ENCODE measurements at regions not wholly inside any gene's neighbourhood (a gene's known extent, or its start where the extent isn't known, plus 50 kb on each side); places are given as distances from the start of the nearest gene placed in this dataset.
"Not testable (repeated sequence)": the region's sequence is repeated elsewhere in the genome, so short reads cannot be mapped to it uniquely, and the experiment has no call there.

DNA sequence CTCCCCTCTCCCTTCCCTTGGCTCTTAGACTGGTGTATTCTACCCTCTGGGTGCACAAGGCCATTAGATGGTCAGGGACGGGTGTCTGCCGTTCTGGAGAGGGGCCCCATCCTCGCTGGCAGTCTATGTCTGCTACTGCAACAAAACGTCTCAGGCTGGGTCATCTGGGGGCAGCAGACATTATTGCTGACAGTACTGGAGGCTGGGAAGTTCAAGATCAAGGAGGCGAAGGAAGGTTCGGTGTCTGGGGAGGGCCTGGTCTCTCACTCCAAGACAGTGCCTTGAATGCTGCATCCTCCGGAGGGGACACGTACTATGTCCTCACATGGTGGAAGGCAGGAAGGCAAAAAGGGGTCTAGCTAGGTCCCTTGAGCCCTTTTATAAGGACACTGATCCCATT, 93.4 kb upstream of the COL5A1 start:
- Mint-ChIP-seq H3K36me3 (no peaks in the 10 kb centered on the region), H3K4me1 (no peaks in the 10 kb centered on the region), H3K9me3 (peaks cover 0 to 5% (median 1%) of the 10 kb centered on the region in 7 donors), H3K27me3 (no peaks in the 10 kb centered on the region), H3K27ac (peak overlapping the region in 1 of 3 donors; percentile 46), H3K4me3 (no peak overlapping the region)
- Histone ChIP-seq H3K27me3 (ENCODE audit: control insufficient read depth, insufficient read depth, low read length) (no peaks in the 10 kb centered on the region), H3K36me3 (ENCODE audit: control insufficient read depth, insufficient read depth, low read length) (no peaks in the 10 kb centered on the region), H3K27ac (ENCODE audit: insufficient read depth, low read length, poor library complexity, severe bottlenecking) (no peak overlapping the region), H3K4me3 (ENCODE audit: low read depth, low read length) (no peak overlapping the region), H3K9me3 (ENCODE audit: control insufficient read depth in 2 of 2, low read length in 2 of 2) (no peaks in the 10 kb centered on the region), H3K4me1 (ENCODE audit: control insufficient read depth, insufficient read depth, low read length, poor library complexity, severe bottlenecking) (no peaks in the 10 kb centered on the region)
- ATAC-seq (ENCODE audit: low read depth in 2 of 2) (no peak), DNase-seq (no peak)

DNA sequence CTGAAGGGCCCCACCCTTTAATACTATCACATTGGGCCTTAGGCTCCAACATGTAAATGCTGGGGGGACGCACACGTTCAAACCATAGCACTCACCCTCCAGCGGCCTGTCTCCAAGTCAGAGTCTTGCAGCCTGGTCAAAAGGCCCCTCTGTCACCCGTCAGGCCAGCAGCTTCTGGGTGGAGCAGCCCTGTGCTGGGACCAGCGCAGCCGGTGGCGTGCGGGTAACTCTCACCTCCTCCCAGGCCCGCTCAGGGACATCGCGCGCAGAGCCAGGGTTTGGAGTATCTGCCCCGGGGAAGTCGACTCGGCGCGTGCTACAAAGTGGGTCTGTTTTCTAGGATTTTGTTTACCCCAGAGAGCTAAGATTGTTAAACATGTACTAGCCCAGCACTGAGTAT, 93.0 kb upstream of the COL5A1 start:
- Histone ChIP-seq H3K9me3 (ENCODE audit: control insufficient read depth in 2 of 2, low read length in 2 of 2) (no peaks in the 10 kb centered on the region), H3K27me3 (ENCODE audit: control insufficient read depth, insufficient read depth, low read length) (no peaks in the 10 kb centered on the region), H3K4me1 (ENCODE audit: control insufficient read depth, insufficient read depth, low read length, poor library complexity, severe bottlenecking) (no peaks in the 10 kb centered on the region), H3K36me3 (ENCODE audit: control insufficient read depth, insufficient read depth, low read length) (no peaks in the 10 kb centered on the region), H3K27ac (ENCODE audit: insufficient read depth, low read length, poor library complexity, severe bottlenecking) (no peak overlapping the region), H3K4me3 (ENCODE audit: low read depth, low read length) (no peak overlapping the region)
- no peaks in the 10 kb centered on the region for H3K27me3 Mint-ChIP-seq
- no peaks in the 10 kb centered on the region for H3K36me3 Mint-ChIP-seq
- no peak overlapping the region for H3K4me3 Mint-ChIP-seq
- no peaks in the 10 kb centered on the region for H3K4me1 Mint-ChIP-seq
- no peak overlapping the region for H3K27ac Mint-ChIP-seq
- H3K9me3 Mint-ChIP-seq: peaks cover 0 to 5% (median 1%) of the 10 kb centered on the region in 7 donors
- DNase-seq (no peak), ATAC-seq (ENCODE audit: low read depth in 2 of 2) (no peak)

DNA sequence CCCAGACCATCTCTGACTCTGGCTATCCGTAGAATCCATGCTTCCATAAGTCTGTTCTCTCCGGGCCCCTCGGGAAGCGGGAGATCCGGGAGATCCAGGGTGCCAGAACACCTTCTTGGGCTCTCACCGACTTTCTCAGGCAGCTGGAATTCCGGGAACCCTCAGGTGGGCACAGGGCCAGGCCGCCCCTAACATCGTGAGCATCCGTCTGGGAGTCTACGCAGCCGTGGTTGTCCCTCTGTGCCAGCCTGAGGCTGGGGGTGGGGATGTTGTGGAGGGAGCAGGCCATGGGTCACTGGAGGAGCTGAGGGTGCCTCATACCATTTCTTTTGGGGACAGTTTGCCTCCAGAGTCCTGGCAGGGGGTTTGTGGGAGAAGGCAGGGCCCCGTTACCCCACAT, 92.3 kb upstream of the COL5A1 start:
- no peaks in the 10 kb centered on the region for H3K27me3 ChIP-seq (ENCODE audit: control insufficient read depth, insufficient read depth, low read length)
- no peaks in the 10 kb centered on the region for H3K4me1 ChIP-seq (ENCODE audit: control insufficient read depth, insufficient read depth, low read length, poor library complexity, severe bottlenecking)
- no peak for ATAC-seq (ENCODE audit: low read depth in 2 of 2)

DNA sequence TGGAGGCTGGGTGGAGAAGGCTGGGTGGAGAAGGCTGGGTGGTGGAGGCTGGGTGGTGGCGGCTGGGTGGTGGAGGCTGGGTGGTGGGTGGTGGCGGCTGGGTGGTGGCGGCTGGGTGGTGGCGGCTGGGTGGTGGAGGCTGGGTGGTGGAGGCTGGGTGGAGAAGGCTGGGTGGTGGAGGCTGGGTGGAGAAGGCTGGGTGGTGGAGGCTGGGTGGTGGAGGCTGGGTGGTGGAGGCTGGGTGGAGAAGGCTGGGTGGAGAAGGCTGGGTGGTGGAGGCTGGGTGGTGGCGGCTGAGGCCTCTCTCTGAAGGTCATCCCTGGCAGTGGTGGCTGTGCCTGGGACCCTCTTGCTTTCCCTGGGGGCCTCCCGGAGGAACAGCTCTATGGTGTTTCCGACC, 91.5 kb upstream of the COL5A1 start:
- not testable (repeated sequence) for H3K27ac Mint-ChIP-seq

More for the DNA sequence above, 92.3 kb upstream of the COL5A1 start:
- H3K36me3 ChIP-seq (ENCODE audit: control insufficient read depth, insufficient read depth, low read length): no peaks in the 10 kb centered on the region
- H3K27ac ChIP-seq (ENCODE audit: insufficient read depth, low read length, poor library complexity, severe bottlenecking): no peak overlapping the region
- H3K4me1 Mint-ChIP-seq: no peaks in the 10 kb centered on the region
- no peak for DNase-seq
- no peaks in the 10 kb centered on the region for H3K9me3 ChIP-seq (ENCODE audit: control insufficient read depth in 2 of 2, low read length in 2 of 2)
- no peaks in the 10 kb centered on the region for H3K27me3 Mint-ChIP-seq
- no peak overlapping the region for H3K4me3 ChIP-seq (ENCODE audit: low read depth, low read length)
- H3K9me3 Mint-ChIP-seq: peaks cover 0 to 5% (median 1%) of the 10 kb centered on the region in 7 donors
- H3K36me3 Mint-ChIP-seq: no peaks in the 10 kb centered on the region
- no peak overlapping the region for H3K27ac Mint-ChIP-seq
- H3K4me3 Mint-ChIP-seq: no peak overlapping the region

DNA sequence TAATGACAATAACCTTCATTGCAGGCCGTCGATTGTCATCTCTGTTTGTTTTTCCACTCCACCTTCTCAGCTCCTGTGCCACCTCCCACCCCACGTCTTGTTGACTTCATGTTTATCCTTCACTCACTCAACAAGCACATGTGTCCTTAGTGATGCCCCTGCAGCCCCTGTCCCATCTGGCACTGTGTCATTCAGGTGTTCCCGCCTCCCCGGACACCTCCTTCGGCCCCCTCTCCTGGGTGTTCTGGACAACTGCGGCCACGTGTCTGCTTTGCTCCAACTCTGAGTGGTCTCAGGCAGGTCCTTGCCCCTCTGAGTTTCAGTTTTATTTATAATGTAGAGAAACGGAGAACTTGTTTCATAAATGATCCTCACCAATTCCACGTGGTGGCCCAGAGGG, 91.0 kb upstream of the COL5A1 start:
- no peaks in the 10 kb centered on the region for H3K4me1 Mint-ChIP-seq
- Histone ChIP-seq H3K9me3 (ENCODE audit: control insufficient read depth in 2 of 2, low read length in 2 of 2) (no peaks in the 10 kb centered on the region), H3K4me1 (ENCODE audit: control insufficient read depth, insufficient read depth, low read length, poor library complexity, severe bottlenecking) (no peaks in the 10 kb centered on the region), H3K27me3 (ENCODE audit: control insufficient read depth, insufficient read depth, low read length) (no peaks in the 10 kb centered on the region), H3K36me3 (ENCODE audit: control insufficient read depth, insufficient read depth, low read length) (no peaks in the 10 kb centered on the region), H3K27ac (ENCODE audit: insufficient read depth, low read length, poor library complexity, severe bottlenecking) (no peak overlapping the region), H3K4me3 (ENCODE audit: low read depth, low read length) (no peak overlapping the region)
- H3K27me3 Mint-ChIP-seq: no peaks in the 10 kb centered on the region
- H3K27ac Mint-ChIP-seq: no peak overlapping the region
- H3K4me3 Mint-ChIP-seq: peak overlapping the region in 1 of 4 donors; percentile 27
- ATAC-seq (ENCODE audit: low read depth in 2 of 2) (no peak), DNase-seq (no peak)
- H3K9me3 Mint-ChIP-seq: peaks cover 0 to 5% (median 1%) of the 10 kb centered on the region in 7 donors
- H3K36me3 Mint-ChIP-seq: no peaks in the 10 kb centered on the region

More for the DNA sequence above, 91.5 kb upstream of the COL5A1 start:
- H3K36me3 Mint-ChIP-seq; H3K27me3 ChIP-seq (ENCODE audit: control insufficient read depth, insufficient read depth, low read length); H3K27me3 Mint-ChIP-seq; ATAC-seq (ENCODE audit: low read depth in 2 of 2); H3K9me3 Mint-ChIP-seq; H3K4me1 ChIP-seq (ENCODE audit: control insufficient read depth, insufficient read depth, low read length, poor library complexity, severe bottlenecking); H3K9me3 ChIP-seq (ENCODE audit: control insufficient read depth in 2 of 2, low read length in 2 of 2); H3K27ac ChIP-seq (ENCODE audit: insufficient read depth, low read length, poor library complexity, severe bottlenecking); H3K4me3 Mint-ChIP-seq; DNase-seq; H3K36me3 ChIP-seq (ENCODE audit: control insufficient read depth, insufficient read depth, low read length); H3K4me1 Mint-ChIP-seq; H3K4me3 ChIP-seq (ENCODE audit: low read depth, low read length): not testable (repeated sequence)

DNA sequence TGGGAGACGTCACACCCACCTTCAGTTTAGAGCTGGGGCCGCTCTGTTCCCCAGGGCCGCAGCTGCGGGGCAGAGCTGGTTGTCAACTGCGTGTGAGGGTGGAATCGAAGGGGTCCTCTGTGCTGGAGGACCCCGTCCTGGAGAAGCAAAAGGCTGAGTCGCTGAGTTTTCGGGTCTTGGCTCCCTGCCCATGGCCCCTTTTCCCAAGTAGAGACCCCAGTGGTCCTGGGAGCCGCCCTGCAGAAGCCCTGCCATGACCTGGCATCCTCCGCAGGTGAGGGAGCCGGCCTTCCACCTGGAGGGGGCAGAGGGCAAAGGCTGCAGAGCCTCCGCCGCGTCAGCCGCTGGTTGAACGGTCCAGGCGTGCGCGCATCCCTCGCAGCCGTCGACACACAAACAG, 90.4 kb upstream of the COL5A1 start:
- H3K9me3 ChIP-seq (ENCODE audit: control insufficient read depth in 2 of 2, low read length in 2 of 2): no peaks in the 10 kb centered on the region
- Mint-ChIP-seq H3K27me3 (no peaks in the 10 kb centered on the region), H3K36me3 (no peaks in the 10 kb centered on the region), H3K27ac (no peak overlapping the region), H3K9me3 (peaks cover 0 to 5% (median 1%) of the 10 kb centered on the region in 7 donors), H3K4me3 (no peak overlapping the region), H3K4me1 (no peaks in the 10 kb centered on the region)
- no peak overlapping the region for H3K4me3 ChIP-seq (ENCODE audit: low read depth, low read length)
- H3K27me3 ChIP-seq (ENCODE audit: control insufficient read depth, insufficient read depth, low read length): no peaks in the 10 kb centered on the region
- no peak overlapping the region for H3K27ac ChIP-seq (ENCODE audit: insufficient read depth, low read length, poor library complexity, severe bottlenecking)
- H3K36me3 ChIP-seq (ENCODE audit: control insufficient read depth, insufficient read depth, low read length): no peaks in the 10 kb centered on the region
- no peaks in the 10 kb centered on the region for H3K4me1 ChIP-seq (ENCODE audit: control insufficient read depth, insufficient read depth, low read length, poor library complexity, severe bottlenecking)
- ATAC-seq (ENCODE audit: low read depth in 2 of 2) (no peak), DNase-seq (no peak)

DNA sequence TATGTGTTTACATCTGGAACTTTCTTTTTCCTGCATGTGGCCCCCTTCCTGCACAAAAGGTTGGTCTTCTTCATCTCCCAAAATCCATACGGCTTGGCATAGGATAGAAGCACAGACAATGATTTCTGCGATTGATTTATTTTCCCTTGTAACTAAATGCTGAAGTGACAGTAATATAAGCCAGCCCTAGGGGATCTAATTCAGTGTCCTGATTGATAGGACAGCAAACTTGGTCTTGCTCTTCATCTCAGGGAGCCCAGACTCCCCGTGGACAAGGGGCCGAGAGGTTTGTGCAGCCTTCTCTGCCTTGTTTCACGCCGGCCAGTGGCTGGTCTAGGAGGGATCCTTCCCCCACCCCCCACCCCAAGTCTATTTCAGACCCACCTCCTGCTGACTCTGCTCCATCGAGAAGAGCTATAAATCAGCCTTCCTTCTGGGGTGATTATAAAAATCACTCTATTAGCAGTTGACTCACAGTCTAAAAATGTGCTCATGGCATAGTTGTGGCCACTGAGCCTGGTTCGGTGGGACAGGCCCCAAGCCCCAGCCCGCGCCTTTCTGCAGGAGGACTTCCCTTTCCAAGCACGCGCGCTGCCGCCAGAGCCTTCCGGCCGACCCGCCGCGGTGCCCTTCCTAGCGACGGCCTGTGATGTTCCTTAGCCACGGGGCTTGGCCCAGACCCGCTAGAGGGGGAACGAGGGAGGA, 89.8 kb upstream of the COL5A1 start:
- H3K36me3 ChIP-seq (ENCODE audit: control insufficient read depth, insufficient read depth, low read length): no peaks in the 10 kb centered on the region
- Mint-ChIP-seq H3K36me3 (no peaks in the 10 kb centered on the region), H3K4me1 (no peaks in the 10 kb centered on the region), H3K27me3 (no peaks in the 10 kb centered on the region), H3K4me3 (no peak overlapping the region), H3K27ac (no peak overlapping the region), H3K9me3 (peaks cover 0 to 5% (median 1%) of the 10 kb centered on the region in 7 donors)
- no peaks in the 10 kb centered on the region for H3K9me3 ChIP-seq (ENCODE audit: control insufficient read depth in 2 of 2, low read length in 2 of 2)
- H3K27me3 ChIP-seq (ENCODE audit: control insufficient read depth, insufficient read depth, low read length): no peaks in the 10 kb centered on the region
- no peak overlapping the region for H3K27ac ChIP-seq (ENCODE audit: insufficient read depth, low read length, poor library complexity, severe bottlenecking)
- DNase-seq: no peak
- H3K4me1 ChIP-seq (ENCODE audit: control insufficient read depth, insufficient read depth, low read length, poor library complexity, severe bottlenecking): no peaks in the 10 kb centered on the region
- H3K4me3 ChIP-seq (ENCODE audit: low read depth, low read length): no peak overlapping the region
- ATAC-seq (ENCODE audit: low read depth in 2 of 2): no peak

DNA sequence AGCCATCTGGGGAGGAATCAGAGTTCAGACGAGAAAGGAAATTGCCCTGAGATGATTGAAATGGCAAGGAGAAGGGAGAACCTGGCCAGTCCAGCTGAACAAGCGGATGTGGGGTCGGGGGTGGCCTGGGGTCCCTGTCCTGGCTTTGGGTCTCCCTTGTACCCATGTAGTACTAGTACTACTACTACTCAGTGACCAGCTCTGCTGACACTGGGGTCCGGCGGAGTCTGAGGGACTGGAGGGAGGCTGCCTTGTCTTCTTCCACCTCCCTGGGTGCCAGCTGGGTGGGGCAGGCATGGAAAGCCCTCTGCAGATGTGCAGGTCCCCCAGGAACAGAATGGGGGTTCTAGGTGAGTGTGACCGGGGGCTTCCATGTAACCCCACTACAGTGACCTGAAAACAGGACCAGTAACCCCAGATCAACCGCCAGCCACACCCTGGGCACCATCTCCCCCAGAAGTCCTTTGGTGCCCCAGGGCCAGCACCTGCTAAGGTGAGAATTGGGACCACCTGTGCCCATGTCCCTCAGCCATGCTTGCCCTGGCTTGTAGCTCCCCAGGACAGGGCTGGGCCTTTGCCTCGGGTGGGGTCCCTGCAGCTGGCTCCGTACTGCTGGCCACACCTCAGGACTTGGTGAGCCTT, 89.1 kb upstream of the COL5A1 start:
- no peaks in the 10 kb centered on the region for H3K9me3 ChIP-seq (ENCODE audit: control insufficient read depth in 2 of 2, low read length in 2 of 2)
- no peak overlapping the region for H3K27ac Mint-ChIP-seq
- no peaks in the 10 kb centered on the region for H3K4me1 Mint-ChIP-seq
- no peaks in the 10 kb centered on the region for H3K4me1 ChIP-seq (ENCODE audit: control insufficient read depth, insufficient read depth, low read length, poor library complexity, severe bottlenecking)
- H3K27me3 ChIP-seq (ENCODE audit: control insufficient read depth, insufficient read depth, low read length): no peaks in the 10 kb centered on the region
- no peaks in the 10 kb centered on the region for H3K36me3 Mint-ChIP-seq
- H3K4me3 Mint-ChIP-seq: no peak overlapping the region
- H3K4me3 ChIP-seq (ENCODE audit: low read depth, low read length): no peak overlapping the region
- H3K27me3 Mint-ChIP-seq: no peaks in the 10 kb centered on the region
- H3K27ac ChIP-seq (ENCODE audit: insufficient read depth, low read length, poor library complexity, severe bottlenecking): no peak overlapping the region
- no peak for ATAC-seq (ENCODE audit: low read depth in 2 of 2)
- no peaks in the 10 kb centered on the region for H3K36me3 ChIP-seq (ENCODE audit: control insufficient read depth, insufficient read depth, low read length)
- DNase-seq: no peak
- H3K9me3 Mint-ChIP-seq: peaks cover 0 to 5% (median 1%) of the 10 kb centered on the region in 7 donors

Measured in CD4-positive, CD25-positive, alpha-beta regulatory T cell (primary cell).